ENCODE measurements at regions not wholly inside any gene's neighbourhood (a gene's known extent, or its start where the extent isn't known, plus 50 kb on each side); places are given as distances from the start of the nearest gene placed in this dataset.

- Histone ChIP-seq H3K4me1 (no peaks in the 10 kb centered on the region), H3K4me3 (no peak overlapping the region), H3K36me3 (no peaks in the 10 kb centered on the region), H3K27ac (no peak overlapping the region), H3K9me3 (no peaks in the 10 kb centered on the region), H3K27me3 (no peaks in the 10 kb centered on the region)
- no peak for DNase-seq (ENCODE audit: low spot score in 2 of 2)
- intact Hi-C loops (cut with DNase I; ENCODE audit: low total_unique reads) = no loop called here
- TF ChIP-seq POLR2A (IDR thresholded peaks at IDR 0.05) (no peak), CTCF (IDR thresholded peaks at IDR 0.05) (no peak), POLR2AphosphoS5 (IDR thresholded peaks at IDR 0.05) (no peak)
Observed at GRCh38 chr5:17403695-17404490, 94.1 kb upstream of the TAF11L2 start.

GRCh38 chr5:17405976-17406375, 92.1 kb upstream of the TAF11L2 start:
- no peak overlapping the region for H3K4me3 ChIP-seq
- no peaks in the 10 kb centered on the region for H3K36me3 ChIP-seq
- DNase-seq (ENCODE audit: low spot score in 2 of 2) = no peak
- no peaks in the 10 kb centered on the region for H3K9me3 ChIP-seq
- TF ChIP-seq POLR2AphosphoS5 (IDR thresholded peaks at IDR 0.05) = no peak
- no peak for TF ChIP-seq POLR2A (IDR thresholded peaks at IDR 0.05)
- TF ChIP-seq CTCF (IDR thresholded peaks at IDR 0.05) = no peak
- no peak overlapping the region for H3K27ac ChIP-seq
- H3K27me3 ChIP-seq = no peaks in the 10 kb centered on the region
- intact Hi-C loops (cut with DNase I; ENCODE audit: low total_unique reads) = no loop called here
- no peaks in the 10 kb centered on the region for H3K4me1 ChIP-seq

- H3K9me3 ChIP-seq = no peaks in the 10 kb centered on the region
- DNase-seq (ENCODE audit: low spot score in 2 of 2) = no peak
- TF ChIP-seq POLR2A (IDR thresholded peaks at IDR 0.05) = no peak
- TF ChIP-seq CTCF (IDR thresholded peaks at IDR 0.05) = no peak
- no peaks in the 10 kb centered on the region for H3K36me3 ChIP-seq
- no peak overlapping the region for H3K4me3 ChIP-seq
- H3K27ac ChIP-seq = no peak overlapping the region
- intact Hi-C loops (cut with DNase I; ENCODE audit: low total_unique reads) = no loop called here
- H3K4me1 ChIP-seq = no peaks in the 10 kb centered on the region
- no peaks in the 10 kb centered on the region for H3K27me3 ChIP-seq
Observed at GRCh38 chr5:17406423-17406838, 91.6 kb upstream of the TAF11L2 start.

- no peaks in the 10 kb centered on the region for H3K36me3 ChIP-seq
- H3K4me1 ChIP-seq = no peaks in the 10 kb centered on the region
- no peak for DNase-seq (ENCODE audit: low spot score in 2 of 2)
- H3K27ac ChIP-seq = no peak overlapping the region
- H3K9me3 ChIP-seq = no peaks in the 10 kb centered on the region
- TF ChIP-seq POLR2A (IDR thresholded peaks at IDR 0.05) (no peak), CTCF (IDR thresholded peaks at IDR 0.05) (no peak), POLR2AphosphoS5 (IDR thresholded peaks at IDR 0.05) (no peak)
- no peak overlapping the region for H3K4me3 ChIP-seq
- intact Hi-C loops (cut with DNase I; ENCODE audit: low total_unique reads) = no loop called here
- H3K27me3 ChIP-seq = no peaks in the 10 kb centered on the region
Observed at GRCh38 chr5:17411436-17412402, 86.3 kb upstream of the TAF11L2 start.

Data from breast epithelium (tissue), 4 donors.